Smooth muscle cell (in vitro differentiated cells): ENCODE measurements at regions not wholly inside any gene's neighbourhood (a gene's known extent, or its start where the extent isn't known, plus 50 kb on each side); places are given as distances from the start of the nearest gene placed in this dataset.

Source experiments
- DNase-seq: peaks from one replicate; lab custom pipeline; 2025; ENCODE audit not compliant: unreplicated experiment; lab: John Stamatoyannopoulos, UW
- H2AFZ ChIP-seq: fragments of 200-600 bp; sonication (generic); 2 replicates; pipeline ENCODE4 v1.6.0; 2016; ENCODE audit warnings: antibody characterized with exemption, low read depth, mild to moderate bottlenecking
- H3F3A ChIP-seq: fragments of 200-600 bp; sonication (generic); 2 replicates; pipeline ENCODE4 v1.6.0; 2017; ENCODE audit warnings: antibody characterized with exemption, low read depth
- H3K27ac ChIP-seq: fragments of 200-600 bp; sonication (generic); 2 replicates; pipeline ENCODE4 v1.5.1; 2016; ENCODE audit warnings: low read depth, mild to moderate bottlenecking
- H3K27me3 ChIP-seq: fragments of 200-600 bp; sonication (generic); 2 replicates; pipeline ENCODE4 v1.6.1; 2016; ENCODE audit warnings: low read depth, mild to moderate bottlenecking
- H3K36me3 ChIP-seq: fragments of 200-600 bp; sonication (generic); 2 replicates; pipeline ENCODE4 v1.5.1; 2016; ENCODE audit warnings: low read depth
- H3K4me1 ChIP-seq: fragments of 200-600 bp; sonication (generic); 2 replicates; pipeline ENCODE4 v1.5.1; 2016; ENCODE audit warnings: low read depth
- H3K4me2 ChIP-seq: fragments of 200-600 bp; sonication (generic); 2 replicates; pipeline ENCODE4 v1.6.0; 2016; ENCODE audit warnings: mild to moderate bottlenecking
- H3K4me3 ChIP-seq: fragments of 200-600 bp; sonication (generic); 2 replicates; pipeline ENCODE4 v1.5.1; 2016; ENCODE audit warnings: mild to moderate bottlenecking
- H3K79me2 ChIP-seq: fragments of 200-600 bp; sonication (generic); 2 replicates; pipeline ENCODE4 v1.6.0; 2016; ENCODE audit warnings: low read depth, mild to moderate bottlenecking
- H3K9ac ChIP-seq: fragments of 200-600 bp; sonication (generic); 2 replicates; pipeline ENCODE4 v1.6.0; 2016; ENCODE audit warnings: low read depth
- H3K9me3 ChIP-seq: fragments of 200-600 bp; sonication (generic); replicated peaks from 2 replicates; pipeline ENCODE4 v1.5.1; 2016; ENCODE audit warnings: low read depth
- H4K20me1 ChIP-seq: fragments of 200-600 bp; sonication (generic); 2 replicates; pipeline ENCODE4 v1.6.0; 2016; ENCODE audit warnings: low read depth
- WGBS: methylation state at CpG from one replicate; pipeline ENCODE4 v1.1.7; 2016; ENCODE audit warnings: low lambda C conversion rate; 5-methylcytosine and 5-hydroxymethylcytosine counted together
- TF ChIP-seq, protein P1 (sequence below): fragments of 200-600 bp; sonication (generic); IDR thresholded peaks from 2 replicates; pipeline ENCODE4 v1.5.1; 2017; ENCODE audit warnings: borderline replicate concordance, mild to moderate bottlenecking, antibody characterized with exemption; ENCODE audit not compliant: insufficient read depth, poor library complexity, severe bottlenecking

DNA sequence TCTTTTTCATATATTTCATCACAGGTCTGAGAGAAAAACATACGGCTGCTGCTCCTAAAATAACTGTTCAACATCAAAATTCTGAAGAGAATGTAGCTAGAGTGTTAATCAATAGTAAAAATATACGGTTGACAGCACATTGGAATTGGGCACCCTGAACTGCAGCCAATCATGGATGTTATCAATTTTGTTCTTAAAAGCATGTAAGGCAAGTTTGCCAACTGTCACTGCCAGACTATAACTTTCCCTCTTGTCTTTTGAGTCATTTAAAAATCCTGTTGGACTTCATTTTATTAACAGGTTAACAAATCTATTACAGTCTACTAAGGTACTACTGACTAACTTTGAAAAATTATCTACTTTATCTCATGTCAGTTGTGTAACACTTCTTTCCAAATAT lies 592.8 kb downstream of the HACE1 start:
- TF ChIP-seq, protein P1, sequence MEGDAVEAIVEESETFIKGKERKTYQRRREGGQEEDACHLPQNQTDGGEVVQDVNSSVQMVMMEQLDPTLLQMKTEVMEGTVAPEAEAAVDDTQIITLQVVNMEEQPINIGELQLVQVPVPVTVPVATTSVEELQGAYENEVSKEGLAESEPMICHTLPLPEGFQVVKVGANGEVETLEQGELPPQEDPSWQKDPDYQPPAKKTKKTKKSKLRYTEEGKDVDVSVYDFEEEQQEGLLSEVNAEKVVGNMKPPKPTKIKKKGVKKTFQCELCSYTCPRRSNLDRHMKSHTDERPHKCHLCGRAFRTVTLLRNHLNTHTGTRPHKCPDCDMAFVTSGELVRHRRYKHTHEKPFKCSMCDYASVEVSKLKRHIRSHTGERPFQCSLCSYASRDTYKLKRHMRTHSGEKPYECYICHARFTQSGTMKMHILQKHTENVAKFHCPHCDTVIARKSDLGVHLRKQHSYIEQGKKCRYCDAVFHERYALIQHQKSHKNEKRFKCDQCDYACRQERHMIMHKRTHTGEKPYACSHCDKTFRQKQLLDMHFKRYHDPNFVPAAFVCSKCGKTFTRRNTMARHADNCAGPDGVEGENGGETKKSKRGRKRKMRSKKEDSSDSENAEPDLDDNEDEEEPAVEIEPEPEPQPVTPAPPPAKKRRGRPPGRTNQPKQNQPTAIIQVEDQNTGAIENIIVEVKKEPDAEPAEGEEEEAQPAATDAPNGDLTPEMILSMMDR, result no peak
- H3K36me3 ChIP-seq, result no peaks in the 10 kb centered on the region
- H3K9me3 ChIP-seq, result no peaks in the 10 kb centered on the region
- H2AFZ ChIP-seq, result no peak overlapping the region
- no peak overlapping the region for H3K9ac ChIP-seq
- no peak overlapping the region for H3K4me3 ChIP-seq
- H3K27me3 ChIP-seq, result no peaks in the 10 kb centered on the region
- 83% methylated on average over 2 of the region's 2 CpGs for WGBS
- no peak overlapping the region for H3K27ac ChIP-seq
- no peaks in the 10 kb centered on the region for H3K79me2 ChIP-seq
- no peaks in the 10 kb centered on the region for H3F3A ChIP-seq
- H3K4me1 ChIP-seq, result no peaks in the 10 kb centered on the region
- H3K4me2 ChIP-seq, result no peak overlapping the region
- DNase-seq, result no peak
- no peaks in the 10 kb centered on the region for H4K20me1 ChIP-seq

- Histone ChIP-seq H3K9ac (no peak overlapping the region), H3K9me3 (no peaks in the 10 kb centered on the region), H3K27me3 (no peaks in the 10 kb centered on the region), H3K79me2 (no peaks in the 10 kb centered on the region), H3F3A (no peaks in the 10 kb centered on the region), H4K20me1 (no peaks in the 10 kb centered on the region), H2AFZ (no peak overlapping the region), H3K4me3 (no peak overlapping the region), H3K4me1 (no peaks in the 10 kb centered on the region), H3K27ac (no peak overlapping the region), H3K4me2 (no peak overlapping the region), H3K36me3 (no peaks in the 10 kb centered on the region)
- TF ChIP-seq, protein P1, result no peak
- no peak for DNase-seq
- 89% methylated on average over 3 of the region's 3 CpGs for WGBS
Observed at GRCh38 chr6:104256646-104257045, 603.1 kb downstream of the HACE1 start.

- no peaks in the 10 kb centered on the region for H3F3A ChIP-seq
- H3K79me2 ChIP-seq, result no peaks in the 10 kb centered on the region
- no peak overlapping the region for H3K9ac ChIP-seq
- no peaks in the 10 kb centered on the region for H4K20me1 ChIP-seq
- H3K36me3 ChIP-seq, result no peaks in the 10 kb centered on the region
- no peak overlapping the region for H2AFZ ChIP-seq
- TF ChIP-seq, protein P1, result no peak
- no peaks in the 10 kb centered on the region for H3K4me1 ChIP-seq
- H3K27ac ChIP-seq, result no peak overlapping the region
- DNase-seq, result no peak
- H3K9me3 ChIP-seq, result no peaks in the 10 kb centered on the region
- WGBS, result 61% methylated on average over 3 of the region's 3 CpGs
- no peak overlapping the region for H3K4me2 ChIP-seq
- no peak overlapping the region for H3K4me3 ChIP-seq
- no peaks in the 10 kb centered on the region for H3K27me3 ChIP-seq
Observed at GRCh38 chr6:104253236-104253635, 606.5 kb downstream of the HACE1 start.

DNA sequence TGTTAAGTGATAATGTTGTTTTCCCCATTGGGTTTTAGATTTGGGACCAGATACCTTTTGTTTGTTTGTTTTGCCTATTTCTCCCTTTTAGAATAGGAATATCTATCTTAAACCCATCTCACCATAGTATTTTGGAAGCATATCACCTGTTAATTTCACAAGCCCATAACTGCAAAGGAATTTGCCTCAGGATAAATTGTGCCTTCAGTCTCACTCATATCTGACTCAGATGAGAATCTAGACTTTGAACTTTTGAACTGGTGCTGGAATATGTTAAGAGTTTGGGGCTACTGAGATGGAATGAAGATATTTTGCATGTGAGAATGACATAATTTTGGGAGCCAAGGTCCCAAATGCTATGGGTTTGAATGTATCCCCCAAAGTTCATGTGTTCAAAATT lies 607.4 kb downstream of the HACE1 start:
- TF ChIP-seq, protein P1, result no peak
- H3K4me2 ChIP-seq, result no peak overlapping the region
- no peak overlapping the region for H2AFZ ChIP-seq

More for the DNA sequence above, 607.4 kb downstream of the HACE1 start:
- Histone ChIP-seq H3K79me2 (no peaks in the 10 kb centered on the region), H3K9ac (no peak overlapping the region), H3F3A (no peaks in the 10 kb centered on the region), H3K4me1 (no peaks in the 10 kb centered on the region), H3K27ac (no peak overlapping the region), H4K20me1 (no peaks in the 10 kb centered on the region), H3K36me3 (no peaks in the 10 kb centered on the region), H3K4me3 (no peak overlapping the region), H3K9me3 (no peaks in the 10 kb centered on the region), H3K27me3 (no peaks in the 10 kb centered on the region)
- no peak for DNase-seq
